OCI-LY7 (cell line): ENCODE measurements at regions not wholly inside any gene's neighbourhood (a gene's known extent, or its start where the extent isn't known, plus 50 kb on each side); places are given as distances from the start of the nearest gene placed in this dataset.

Experiments
- CTCF ChIP-seq: fragments of 200-600 bp; sonication (generic); conservative IDR thresholded peaks from 2 replicates; pipeline ENCODE4 v1.5.1; 2014; ENCODE audit warnings: mild to moderate bottlenecking, antibody characterized with exemption, low read length, moderate library complexity, mixed read lengths
- EZH2phosphoT487 ChIP-seq: fragments of 200-600 bp; sonication (generic); IDR thresholded peaks from 2 replicates; pipeline ENCODE4 v1.6.1; 2018; ENCODE audit warnings: low read depth, borderline replicate concordance, mild to moderate bottlenecking, mixed run types, antibody characterized with exemption, low read length, moderate library complexity, mixed read lengths

GRCh38 chr7:17031906-17032551 lies 150.2 kb upstream of the AGR3 start:
- TF ChIP-seq CTCF, result no peak
- TF ChIP-seq EZH2phosphoT487, result no peak
